Stimulated activated CD4-positive, alpha-beta T cell treated with anti-CD3 and anti-CD28 coated beads, Interleukin-2, amount 100 ng/mL, for 24 hours (primary cell): ENCODE measurements at regions not wholly inside any gene's neighbourhood (a gene's known extent, or its start where the extent isn't known, plus 50 kb on each side); places are given as distances from the start of the nearest gene placed in this dataset.

Experiments used
- DNase-seq, 2 donors: peaks; one replicate each; pipeline ENCODE4 v3.0.0-alpha.2; 2020

DNA sequence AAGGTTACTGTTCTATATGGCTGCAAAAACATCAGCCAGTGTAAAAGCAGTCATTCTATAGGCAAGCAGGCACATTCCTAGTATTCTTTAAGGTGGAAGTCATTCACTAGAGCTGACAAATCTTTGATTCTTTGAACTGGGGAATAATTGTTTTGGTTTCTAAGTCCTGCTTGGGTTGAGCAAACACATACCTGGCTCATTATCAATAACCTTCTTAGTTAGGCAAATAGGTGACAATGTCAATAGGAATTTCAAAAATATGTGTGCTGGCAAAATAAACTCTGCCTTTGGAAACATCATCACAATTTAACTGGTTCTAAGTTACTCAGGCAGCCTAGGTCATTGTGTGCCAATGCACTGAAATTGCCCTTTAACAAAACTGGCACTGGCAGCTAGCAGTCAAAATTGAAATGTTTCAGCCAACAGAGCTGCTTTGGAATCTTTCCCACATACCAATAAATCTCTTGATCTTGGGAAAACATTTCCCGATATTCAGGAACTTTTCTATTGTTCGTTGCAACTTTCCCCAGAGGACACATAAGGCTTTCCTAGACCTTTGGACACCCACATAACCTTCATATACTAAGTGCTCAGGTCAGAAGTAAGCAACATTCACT is 402.0 kb upstream of the MMADHC start:
- DNase-seq = no peak

DNA sequence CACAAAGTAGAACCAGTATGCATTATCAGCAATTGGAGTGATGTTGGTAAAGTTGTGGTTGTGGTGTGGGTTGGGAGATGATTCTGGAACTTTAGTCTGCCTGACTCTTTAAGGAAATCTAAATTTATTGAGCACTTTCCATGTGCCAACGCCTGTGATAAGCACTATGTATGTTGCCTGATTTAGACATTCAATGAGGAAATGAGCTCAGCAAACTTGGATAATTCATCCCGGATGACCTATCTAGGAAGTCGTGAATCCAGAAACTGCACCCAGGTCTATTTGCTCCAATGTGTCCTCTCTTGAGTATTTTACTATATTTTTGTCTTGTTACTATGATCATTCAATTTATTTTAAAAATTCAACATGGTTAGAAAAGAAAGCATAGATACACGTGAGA is 400.8 kb upstream of the MMADHC start:
- DNase-seq = no peak

DNA sequence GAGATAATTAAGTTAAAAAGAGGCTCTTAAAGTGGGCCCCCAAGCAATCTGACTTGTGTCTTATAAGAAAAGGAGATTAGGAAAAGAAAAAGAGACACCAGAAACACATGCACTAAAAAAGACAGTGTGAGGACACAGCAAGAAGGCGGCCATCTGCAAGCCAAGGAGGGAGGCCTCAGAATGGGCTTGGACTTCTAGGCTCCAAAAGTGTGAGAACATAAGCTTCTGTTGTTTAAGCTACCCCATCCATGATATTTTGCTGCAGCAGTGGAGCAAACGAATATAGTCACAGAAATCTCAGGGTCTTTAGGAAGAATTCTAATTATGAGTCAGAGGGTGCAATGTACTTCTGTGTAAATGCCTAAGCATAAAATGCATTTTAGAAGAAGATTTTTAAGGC is 399.3 kb upstream of the MMADHC start:
- DNase-seq = no peak

DNA sequence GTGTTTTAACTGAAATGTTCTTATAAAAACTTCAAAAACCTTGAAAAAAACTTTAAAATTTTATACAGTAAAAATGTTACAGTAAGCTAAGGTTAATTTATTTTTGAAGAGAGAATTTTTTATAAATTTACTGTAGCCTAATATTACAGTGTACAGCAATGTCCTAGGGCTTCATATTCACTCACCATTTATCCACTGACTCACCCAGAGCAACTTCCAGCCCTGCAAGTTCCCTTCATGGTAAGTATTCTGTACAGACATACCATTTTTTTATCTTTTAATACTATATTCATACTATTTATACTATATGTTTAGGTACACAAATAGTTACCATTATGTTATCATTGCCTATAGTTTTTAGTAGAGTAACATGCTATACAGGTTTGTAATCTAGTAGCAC is 396.7 kb upstream of the MMADHC start:
- no peak for DNase-seq

DNA sequence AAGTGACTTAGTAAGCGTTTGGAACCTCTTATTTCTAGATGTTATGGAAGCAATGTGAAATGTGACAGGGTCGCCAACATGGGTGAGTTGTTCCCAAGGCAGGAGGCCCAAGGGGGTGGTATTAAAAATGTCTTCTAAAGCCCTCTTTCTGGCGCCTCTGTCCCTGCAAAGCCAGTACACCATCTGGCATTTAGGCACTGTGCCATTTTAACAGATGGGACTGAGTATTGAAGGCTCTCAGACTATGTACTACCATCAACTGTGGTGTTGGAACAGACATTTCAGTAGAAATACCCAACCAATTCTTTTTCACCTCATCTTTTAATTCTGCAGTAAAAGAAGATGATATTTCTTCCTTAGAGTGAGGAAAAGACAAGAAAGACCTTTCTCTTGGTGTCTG is 384.5 kb upstream of the MMADHC start:
- DNase-seq = no peak

DNA sequence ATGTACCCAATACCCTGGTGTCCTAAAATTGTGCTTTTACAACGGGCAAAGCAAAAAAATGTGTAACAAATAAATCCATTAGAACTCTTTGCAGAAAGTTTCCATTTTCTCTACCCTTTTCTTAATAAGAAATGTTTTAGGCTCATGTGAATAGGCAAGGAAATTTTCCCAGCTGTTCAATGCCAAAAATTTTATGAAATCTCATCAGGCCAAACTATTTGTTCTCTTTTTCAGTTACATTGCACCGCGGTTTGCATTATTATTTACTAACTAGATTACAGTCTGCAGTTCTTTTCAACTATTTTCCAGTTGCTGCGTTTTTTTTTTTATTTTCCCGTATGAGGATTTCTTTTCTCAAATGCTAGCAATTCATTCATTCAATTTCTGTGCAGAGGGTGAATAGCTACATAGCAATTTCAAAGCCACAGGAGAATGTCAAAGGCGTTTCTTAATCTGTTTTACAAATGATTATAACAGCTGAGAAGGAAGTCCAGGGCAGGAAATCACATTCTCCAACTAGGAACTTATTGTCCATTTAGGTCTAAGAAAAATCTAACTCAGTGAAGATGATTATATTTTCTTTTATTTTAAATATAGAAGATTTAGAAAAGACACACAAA is 367.5 kb upstream of the MMADHC start:
- DNase-seq = no peak

DNA sequence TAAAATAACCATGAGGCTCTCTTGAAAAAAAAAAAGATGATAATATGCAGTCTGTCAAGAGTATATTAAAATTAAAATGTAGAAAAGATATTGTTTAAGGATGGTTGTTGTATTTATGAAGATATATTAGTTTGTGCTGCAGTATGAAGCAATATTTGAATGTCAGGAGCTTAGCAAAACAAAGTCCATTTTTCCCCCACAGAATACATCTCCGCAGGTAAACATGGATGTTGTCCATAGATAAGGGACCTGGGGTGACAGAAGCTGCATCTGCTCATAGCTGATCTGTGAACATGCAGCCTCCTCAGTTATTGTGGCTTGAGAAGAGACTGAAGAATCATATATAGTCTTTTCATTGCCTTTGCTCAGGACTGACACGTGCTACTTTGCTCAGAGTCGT is 366.1 kb upstream of the MMADHC start:
- DNase-seq = no peak

DNA sequence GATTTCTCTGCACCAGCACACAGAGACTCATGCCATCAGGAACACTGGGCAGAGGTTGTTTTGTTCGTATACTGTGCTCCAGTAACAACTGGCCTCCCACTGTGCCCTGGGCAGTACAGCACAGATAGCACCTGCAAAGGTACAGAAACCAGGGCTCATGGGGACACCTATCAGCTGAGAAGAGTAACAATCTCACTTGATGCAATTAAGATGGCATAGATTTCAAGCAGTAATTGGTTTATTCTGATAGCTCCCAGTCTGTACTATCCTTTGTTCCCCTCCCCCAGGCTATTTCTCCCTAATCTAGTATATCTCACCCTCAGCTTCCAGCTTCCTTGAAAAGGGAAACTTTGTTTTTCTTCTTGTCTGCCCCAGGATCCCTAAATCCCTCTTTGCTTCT is 343.9 kb upstream of the MMADHC start:
- no peak for DNase-seq

DNA sequence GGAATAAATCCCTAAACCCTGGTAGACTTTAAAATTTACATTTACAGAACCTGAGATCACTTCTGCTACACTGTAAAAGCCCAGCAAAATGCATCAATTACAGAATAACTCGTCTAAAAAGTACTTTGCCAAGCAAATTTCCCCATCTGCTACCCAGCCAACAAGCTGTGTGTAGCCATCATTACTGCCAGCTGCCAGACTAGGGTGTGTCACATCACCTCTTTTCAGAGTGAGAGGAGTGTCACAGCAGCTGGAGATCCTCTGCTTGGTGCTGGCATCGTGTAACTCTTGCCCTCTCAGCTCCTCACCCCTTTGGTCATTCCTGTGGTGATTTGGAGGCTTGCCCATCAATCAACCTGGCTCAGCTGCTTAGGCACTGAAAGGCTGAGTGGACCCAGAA is 340.4 kb upstream of the MMADHC start:
- DNase-seq = no peak

DNA sequence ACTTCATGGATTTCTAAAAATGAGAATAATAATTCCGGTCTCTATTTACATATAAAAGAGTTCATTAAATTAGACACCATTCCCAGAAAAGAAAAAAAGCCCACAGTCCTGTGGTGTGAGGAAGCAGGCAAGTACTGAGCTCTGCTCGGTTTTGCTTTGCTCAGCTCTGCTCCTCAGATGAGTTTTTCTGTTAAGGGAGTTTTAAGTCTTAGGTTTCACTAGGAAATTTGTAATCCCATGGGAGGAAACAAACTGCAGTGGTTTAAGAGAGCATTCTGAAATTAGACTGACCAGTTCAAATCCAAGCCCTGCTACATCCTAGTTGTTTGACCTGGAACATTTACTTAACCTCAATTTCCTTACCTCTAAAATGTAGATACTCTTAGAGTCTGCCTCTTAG is 338.6 kb upstream of the MMADHC start:
- no peak for DNase-seq

DNA sequence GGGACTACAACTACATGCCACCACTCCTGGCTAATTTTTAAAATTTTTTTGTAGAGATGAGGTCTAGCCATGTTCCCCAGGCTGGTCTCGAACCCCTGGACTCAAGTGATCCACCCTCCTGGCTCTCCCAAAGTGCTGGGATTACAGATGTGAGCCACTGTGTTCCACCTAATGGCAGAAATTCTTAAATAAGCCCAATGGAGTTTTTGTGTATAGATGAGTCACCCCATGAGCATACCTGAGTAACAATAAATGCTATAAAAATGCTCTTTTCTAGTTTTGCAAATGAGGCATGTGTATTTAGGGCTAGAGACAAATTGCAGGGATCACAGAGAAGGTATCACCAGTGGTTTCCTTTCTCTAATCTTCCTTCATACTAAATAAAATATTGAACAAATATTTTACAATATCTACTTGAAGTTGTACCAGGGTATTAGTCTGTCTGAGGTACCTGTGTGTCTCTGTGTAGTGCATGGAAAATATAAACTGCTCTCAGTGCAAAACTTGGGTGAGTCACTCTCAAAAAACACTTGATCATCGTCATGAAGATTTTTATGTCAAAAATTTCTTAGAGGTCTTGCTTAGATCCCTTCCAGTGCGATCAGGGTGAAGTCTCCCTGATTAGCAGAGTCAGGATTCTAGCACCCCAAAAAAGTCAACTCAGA is 337.1 kb upstream of the MMADHC start:
- DNase-seq = no peak

DNA sequence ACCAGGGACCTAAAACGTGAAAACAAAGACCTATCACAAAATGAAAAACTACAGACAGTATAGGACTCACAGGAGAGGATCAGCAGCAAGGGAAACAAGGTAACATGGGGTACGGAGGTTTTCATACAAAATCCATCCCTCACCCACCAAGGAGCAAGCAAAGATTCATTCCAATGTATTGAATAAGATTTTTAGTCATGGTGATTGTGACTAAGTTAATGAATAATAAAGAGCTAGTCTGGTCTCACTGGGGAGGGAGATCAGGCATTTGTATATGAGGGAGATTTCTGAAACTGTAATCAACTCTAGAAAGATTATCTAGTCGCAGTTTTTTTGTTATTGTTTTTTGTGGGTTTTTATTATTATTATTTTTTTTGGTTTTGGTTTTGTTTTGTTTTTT is 336.5 kb upstream of the MMADHC start:
- DNase-seq = no peak

DNA sequence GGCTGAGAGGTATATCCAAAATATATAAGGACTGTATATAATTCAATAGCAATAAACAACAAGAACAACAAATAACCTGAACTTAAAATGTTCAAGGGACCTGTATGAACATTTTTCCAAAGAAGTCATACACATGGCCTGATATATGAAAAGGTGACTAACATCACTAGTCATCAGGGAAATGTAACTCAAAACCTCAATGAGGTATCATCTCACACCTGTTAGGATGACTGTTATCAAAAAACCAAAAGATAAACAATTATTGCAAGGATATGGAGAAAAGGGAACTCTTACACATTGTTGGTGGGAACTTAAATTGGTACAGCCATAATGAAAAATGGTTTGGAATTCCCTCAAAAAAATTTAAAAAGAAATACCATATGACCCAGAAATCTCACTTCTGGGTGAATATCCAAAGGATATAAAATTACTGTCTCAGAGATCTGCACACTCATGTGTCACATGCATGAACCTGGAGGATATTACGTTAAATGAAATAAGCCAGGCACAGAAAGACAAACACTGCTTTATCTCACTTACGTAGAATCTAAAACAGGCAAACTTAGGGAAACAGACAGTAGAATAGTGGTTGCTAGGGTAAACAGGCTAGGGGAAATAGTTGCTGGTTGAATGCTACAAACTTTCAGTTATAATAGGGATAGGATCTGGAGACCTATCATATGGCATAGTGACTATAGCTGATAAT is 334.5 kb upstream of the MMADHC start:
- no peak for DNase-seq

DNA sequence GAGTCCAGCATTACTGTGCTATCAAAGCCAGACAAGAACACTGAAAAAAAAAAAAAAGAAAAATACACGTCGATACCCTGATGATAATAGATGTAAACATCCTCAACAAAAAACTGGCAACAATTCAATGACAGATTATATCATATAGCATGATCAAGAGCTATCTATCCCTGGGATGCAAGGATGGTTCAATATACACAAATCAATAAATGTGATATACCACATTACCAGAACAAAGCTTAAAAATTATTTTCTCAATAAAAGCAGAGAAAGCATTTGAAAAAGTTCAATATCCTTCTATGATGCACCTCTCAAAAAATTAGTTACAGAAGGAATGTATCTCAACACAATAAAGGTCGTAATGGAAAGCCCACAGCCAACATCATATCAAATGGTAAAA is 332.8 kb upstream of the MMADHC start:
- no peak for DNase-seq

DNA sequence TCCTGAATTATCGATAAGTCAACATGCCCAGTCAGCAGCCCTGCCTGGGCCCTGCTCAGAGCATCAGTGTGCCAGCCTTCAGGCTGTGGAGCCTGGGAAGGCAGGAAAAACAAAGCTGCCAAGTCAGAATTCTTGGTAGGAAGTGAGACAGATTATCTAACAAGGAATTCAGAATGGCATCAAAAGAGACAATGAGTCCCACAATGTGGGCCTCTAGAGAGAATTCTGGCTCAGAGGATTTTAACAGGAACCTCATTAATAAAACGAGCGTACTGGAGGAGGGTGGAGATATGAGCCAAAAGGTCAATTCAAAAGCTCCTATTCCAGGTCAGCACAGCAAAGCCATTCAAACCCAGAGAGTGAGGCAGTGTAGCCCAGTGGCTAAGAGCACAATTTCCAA is 327.6 kb upstream of the MMADHC start:
- DNase-seq = no peak

DNA sequence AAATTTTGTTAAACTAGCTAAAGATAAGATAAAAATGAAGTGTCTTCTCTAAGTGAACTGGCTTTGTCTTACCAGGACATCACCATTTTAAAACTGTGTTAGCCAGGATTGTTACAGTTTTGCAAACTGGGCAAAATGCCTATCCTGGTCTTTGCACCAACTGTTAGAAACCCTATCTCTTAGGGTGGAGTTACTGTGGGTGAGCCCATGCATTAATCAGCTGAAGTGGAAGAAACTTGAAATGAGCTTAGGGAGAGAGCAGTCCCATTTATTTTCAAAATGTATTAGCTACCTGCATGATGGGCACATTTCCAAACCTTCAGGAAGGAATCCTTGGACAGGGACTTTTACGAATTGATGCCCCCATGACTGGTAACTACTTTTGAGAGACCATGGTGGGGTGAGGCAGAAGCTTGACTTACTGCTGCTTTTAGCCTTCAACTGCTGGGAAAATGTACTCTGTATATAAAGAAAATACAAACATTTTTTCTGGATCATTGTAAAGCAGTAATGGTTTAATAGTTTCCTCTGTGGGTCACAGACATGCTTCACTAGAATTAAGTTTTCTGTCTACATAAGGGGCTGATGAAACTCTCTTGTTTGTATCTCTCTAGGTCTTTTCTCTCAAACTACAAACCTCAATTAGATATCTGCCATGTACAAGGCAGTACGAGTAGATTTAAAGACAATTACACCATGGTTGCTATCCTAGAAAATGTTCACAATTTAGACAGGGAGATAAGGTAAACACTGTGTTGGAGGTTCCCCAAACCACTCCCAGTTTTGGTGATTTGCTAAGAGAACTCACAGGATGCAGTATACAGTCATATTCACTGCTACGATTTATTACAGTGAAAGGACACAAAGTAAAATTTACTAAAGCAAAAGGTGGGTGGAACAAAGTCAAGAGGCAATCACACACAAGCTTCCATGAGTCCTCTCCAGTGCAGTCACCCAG is 321.4 kb upstream of the MMADHC start:
- DNase-seq = no peak

DNA sequence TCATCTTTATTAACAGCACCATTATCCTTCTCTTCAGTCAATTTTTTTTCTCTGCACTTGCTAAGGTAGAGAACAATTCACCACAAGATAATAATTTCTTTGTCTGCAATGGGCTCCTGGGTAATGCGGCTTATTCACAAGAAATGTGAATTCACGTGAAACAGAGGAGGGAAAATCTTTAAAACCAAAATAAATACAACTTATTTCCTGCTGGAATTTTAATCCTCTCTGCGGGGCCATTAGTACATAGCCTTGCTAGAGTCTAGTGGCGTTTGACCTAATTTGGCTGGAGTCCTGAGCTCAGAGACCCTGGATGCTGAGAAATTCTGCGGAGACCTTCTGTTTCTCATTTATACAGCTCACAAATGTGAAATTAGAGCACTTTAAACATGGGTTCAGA is 319.3 kb upstream of the MMADHC start:
- no peak for DNase-seq

DNA sequence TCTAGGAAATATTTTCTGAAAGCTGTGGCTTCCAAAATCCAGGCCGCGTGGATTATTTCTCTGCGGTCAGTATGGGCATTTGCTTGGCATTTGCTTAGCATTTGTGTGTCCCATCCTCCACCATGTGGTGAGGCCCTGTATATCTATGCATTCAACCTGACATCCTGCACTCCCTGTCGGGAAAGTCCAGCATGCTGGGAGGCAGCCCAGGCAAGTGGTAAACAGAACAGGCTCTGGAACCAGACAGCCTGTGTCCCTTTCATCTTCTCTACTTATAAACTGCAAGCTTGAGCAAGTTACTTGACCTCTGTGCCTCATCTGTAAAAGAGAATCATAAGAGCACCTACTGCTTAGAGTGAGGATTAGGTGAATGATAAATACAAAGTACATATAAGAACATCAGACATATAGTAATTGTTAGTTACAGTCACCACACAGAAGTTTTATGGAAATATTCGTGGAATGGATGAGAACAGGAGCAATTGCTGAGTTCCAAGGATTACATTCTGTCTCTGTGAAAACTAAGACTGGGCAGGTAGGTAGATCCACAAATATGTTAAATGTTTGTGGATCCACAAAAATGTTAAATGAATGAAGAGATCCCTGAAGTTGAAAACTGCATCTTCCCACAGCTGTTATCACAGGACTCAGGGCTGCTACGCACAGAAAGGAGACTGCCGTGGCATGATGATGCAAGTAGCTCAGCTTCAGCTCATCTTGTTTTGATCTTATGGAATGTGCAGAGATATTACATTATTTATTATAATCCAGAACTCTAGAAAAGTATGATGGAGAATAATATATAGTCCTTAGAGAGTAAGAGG is 317.0 kb upstream of the MMADHC start:
- DNase-seq = no peak

DNA sequence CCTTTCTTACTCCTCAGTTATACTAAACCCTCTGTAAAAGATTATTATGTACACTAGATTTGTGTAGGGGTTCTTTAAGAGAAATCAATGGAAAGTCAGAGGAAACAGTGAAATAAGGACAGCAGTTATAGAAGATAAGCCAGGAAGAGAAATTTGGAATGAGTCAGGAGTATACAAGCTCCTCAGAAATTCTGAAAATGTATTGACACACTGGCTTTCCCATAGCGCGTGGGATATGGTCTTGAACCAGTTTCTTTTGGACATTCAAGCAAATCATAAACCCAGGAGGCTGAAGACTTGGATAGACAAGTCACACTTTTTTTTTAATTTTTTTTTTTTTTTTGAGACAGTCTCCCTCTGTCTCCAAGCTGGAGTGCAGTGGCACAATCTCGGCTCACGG is 316.1 kb upstream of the MMADHC start:
- no peak for DNase-seq

DNA sequence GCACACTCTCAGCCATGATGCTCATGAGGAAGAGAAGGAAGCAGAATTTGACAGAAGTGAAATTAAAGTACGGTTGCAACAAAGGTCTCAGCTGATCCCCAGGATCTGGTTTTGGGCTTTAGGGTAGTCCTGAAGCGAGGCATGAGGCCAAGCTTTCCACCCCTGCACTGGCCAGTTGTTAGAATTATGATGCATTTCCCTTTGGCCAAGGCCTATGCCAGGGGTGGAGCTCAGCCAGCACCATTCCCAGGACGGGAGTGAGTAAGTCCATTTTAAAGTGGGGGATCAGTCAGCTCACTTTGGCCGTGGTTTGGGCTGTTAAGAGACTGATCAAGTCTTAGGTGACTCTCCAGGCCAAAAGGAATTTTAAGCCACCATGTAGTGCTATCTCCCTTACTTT is 314.5 kb upstream of the MMADHC start:
- DNase-seq = no peak

DNA sequence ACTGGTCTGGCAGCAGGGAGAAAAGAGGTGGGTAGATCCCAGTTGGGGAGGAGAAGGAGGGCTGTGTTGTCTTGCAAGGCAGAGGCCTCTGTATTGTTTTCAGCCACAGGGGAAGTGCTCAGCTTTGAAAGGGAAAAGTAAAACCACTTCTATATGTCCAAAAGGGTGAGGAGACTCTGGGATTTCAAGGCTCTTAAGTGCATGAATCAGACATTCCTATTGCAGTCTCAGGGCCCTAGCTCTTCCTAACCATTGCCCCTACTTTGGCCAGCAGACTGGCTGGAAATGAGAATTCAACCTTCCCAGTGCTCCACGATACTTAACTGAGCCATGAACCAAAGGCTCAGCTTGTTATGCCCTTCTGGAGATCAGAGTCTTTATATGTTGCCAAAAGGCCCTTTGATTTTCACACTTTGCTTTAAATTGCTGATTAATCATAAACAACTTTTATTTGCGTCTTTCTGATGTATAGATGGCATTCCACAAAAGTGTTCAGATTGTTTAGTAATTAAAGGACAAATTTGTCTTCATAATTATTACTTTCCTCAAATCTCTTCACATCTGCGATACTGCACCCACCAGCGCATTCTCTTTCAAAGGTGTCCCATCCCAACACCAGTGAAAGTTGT is 313.8 kb upstream of the MMADHC start:
- DNase-seq = no peak

DNA sequence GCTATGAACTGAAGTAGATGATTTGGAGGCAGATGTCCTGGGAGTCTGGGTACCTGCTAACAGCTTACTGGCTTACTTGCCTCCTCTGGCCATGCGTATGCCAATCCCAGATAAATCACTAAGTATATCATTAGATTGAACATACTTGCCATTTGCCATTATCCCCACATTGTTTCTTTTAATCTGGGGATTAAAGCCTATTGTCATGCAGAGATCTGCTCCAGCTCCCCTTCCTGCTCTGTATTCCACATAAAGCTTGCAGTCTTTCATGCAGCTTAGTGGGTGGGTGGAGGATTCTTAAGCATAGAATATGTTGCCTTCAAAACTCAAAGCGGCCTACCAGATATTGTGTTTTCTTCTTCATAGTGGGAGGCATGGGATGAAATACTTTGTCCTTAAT is 311.8 kb upstream of the MMADHC start:
- DNase-seq = no peak
